ENCODE measurements at regions not wholly inside any gene's neighbourhood (a gene's known extent, or its start where the extent isn't known, plus 50 kb on each side); places are given as distances from the start of the nearest gene placed in this dataset.

- DNase-seq, result no peak
These were observed 71.0 kb downstream of the AQP4 start for GRCh38 chr18:26794230-26795101.

DNA sequence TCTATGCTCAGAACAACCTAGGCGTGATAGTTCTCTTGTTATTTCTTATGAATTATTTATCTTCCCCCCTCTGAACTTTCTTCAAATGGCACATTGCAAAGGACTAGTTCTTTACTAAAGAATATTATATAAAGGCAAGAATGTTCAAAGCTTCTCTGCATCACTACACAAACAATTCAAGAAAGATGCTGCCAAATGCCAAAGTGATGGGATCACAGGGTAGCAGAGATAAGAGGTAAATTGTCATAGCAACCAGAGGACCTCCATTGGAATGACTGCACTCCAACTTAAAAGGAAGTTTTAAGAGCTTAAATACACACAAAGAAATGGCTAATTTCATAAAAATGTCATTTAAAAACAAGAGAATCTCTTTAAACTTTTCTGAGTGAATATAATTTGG, 72.8 kb downstream of the AQP4 start:
- no peak for DNase-seq

DNA sequence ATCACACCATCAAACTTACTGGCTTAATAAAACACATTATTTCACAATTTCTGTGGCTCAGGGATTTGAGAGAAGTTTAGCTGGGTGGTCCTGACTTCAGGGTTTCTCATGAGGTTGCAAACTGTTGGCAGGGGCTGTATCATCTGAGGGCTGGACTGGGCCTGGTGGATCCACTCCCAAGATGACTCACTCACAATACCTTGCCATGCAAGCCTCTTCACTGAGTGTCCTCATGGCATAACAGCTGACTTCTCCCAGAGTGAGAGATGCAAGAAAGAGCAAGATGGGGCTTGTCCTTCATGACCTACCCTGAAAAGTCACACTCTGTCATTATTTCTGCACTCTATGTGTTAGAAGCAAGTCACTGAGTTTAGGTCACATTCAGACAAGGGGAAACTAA, 73.8 kb downstream of the AQP4 start:
- DNase-seq, result no peak

DNA sequence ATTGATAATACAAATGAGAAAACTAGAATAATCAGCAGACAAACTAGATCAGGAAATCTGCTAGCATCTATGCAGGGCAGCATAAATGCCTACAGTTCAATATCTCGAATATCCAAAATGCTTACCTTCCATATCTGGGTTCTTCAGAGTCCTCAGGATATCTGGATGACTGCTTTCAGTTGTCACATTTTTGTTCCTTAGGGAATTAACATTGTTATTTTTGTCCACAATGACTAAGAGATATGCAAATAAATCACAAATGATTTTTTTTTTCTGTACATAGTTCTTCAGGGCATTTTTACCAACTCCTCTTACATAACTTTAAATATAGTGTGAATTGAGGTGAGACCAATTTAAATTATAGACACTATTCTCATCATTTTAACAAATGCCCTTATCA, 80.9 kb downstream of the AQP4 start:
- no peak for DNase-seq

- DNase-seq, result no peak
These were observed 82.3 kb downstream of the AQP4 start for GRCh38 chr18:26783170-26783569.

DNA sequence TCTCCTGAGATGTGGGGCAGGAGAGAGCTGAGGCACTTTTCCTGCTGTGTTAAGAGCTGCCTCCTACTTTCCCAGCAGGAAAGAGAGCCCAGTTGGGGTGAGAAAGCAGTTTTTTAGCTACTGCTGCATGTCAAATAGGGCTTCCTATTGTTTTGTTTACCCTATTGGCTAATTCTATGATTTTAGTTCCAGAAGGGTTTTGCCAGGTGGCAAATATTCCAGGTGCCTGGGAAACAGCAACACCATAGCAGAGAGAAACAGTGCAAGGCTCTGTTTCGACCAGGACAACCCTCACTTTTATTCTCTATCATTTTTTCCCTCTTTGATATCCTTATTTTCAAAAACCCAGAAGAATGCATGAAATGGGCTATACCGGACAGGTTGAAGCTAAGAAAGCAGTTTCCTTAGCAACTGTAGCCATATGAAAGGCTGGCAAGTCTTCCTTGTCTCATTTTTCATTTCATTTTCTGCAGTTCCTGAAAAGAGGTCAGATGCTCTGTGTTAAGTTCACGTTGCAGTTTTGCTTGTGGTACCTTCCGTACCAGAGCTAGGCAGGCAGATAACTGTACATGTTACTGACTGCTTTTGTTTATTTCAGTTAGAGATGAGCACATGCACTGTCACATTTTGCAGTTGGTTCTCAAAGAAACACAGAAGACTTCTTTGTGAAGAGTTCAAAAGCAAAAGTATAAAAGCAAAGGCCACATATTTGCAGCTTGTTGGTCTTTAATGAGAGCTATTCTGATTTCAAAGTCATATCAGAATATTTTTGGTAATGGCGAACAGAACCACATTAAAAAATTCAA, 84.8 kb downstream of the AQP4 start:
- DNase-seq, result no peak

GRCh38 chr18:26778054-26778393, 87.5 kb downstream of the AQP4 start:
- DNase-seq, result no peak

DNA sequence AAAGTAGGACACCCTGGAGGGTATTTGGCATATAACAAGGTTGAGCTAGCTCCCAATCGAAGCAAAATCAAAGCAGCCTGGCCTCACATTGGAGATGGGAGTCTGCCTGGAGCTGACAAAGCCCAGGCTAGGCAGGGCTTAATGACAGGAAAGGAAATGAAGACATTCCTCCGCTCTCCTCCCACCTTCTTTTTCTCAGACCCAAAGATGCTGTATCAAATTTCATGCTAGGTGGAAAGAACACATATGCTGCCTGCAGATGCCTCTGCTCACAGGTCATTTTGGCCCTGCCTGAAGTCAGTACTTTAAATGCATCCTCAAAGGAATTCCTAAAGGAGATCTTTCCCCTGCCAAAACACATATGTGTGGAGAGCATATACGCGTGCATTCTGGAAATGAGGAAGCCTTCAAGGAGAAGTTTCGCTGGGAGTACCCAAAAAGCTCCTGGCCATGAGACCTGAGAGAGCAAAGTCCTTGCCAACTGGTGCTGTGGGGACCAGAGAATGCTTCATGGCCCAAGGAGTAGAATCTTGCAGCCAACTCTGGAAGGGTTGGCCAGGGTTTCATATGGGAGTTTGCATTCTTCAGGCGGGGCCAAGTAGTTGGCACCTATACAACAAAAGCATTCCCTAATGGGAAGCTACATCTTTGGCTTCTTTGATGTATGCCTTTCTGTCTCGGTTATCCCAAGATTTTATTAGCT, 88.0 kb downstream of the AQP4 start:
- DNase-seq, result no peak

- DNase-seq, result no peak
These were observed 92.8 kb downstream of the AQP4 start for GRCh38 chr18:26772691-26773090.

GRCh38 chr18:26771524-26771923, 94.0 kb downstream of the AQP4 start:
- DNase-seq, result peak; percentile 8 to 15

DNA sequence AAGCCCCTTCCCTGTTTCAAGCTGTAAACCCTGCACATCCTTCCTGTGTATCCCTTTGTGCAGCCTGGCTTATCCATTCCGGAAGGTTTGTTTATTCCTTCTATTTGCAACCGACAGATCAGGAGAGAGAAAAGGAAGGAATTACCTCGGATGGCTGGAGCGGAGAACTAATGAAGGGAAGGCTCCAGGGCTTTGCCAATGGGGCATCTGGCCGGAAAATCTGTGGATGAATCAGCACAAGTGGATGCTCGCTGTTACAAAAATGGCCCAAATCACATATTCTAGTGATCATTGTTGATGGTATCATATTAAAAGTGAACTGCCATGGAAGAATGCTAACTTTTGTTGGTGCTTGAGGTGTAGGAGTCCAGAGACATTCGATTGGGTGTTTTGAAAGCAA, 97.1 kb downstream of the AQP4 start:
- no peak for DNase-seq

DNA sequence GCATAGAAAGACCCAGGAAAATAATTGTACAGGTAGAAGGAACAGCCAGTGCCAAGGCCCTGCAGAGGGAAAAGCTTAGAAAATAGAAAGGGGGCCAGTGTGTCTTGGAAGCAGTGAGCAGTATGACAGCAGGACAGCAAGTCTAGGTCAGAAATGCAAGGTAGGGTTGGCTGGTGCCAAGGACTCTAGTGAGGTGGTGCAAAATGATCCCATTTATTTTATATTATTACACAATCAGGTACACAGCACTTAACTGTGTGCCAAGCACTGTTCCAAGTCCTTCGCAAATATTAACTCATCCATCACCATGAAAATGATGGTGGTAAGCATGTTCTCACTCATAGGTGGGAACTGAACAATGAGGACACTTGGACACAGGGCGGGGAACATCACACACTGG, 100.0 kb downstream of the AQP4 start:
- no peak for DNase-seq

DNA sequence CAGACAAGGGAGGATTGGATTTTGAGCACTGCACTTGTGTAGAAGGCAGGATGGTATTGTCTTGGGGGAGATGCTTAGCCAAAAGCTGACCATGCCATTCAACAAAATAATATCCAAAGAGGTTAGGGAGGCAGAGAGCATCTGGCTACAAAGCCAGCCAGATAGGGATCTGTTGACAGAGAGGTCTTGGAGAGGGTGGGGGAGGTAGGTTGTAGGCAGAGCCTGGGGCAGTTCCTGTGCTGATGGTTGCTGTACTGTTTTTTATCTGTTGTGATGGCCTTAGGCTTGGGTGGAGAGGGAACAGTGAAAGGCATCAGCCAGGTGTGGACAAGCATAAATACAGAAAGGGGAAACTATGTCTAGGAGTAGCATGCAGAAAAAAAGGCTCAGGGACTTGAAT, 100.9 kb downstream of the AQP4 start:
- DNase-seq, result no peak

- DNase-seq, result no peak
These were observed 101.3 kb downstream of the AQP4 start for GRCh38 chr18:26764177-26764576.

GRCh38 chr18:26763446-26764110, 101.9 kb downstream of the AQP4 start:
- no peak for DNase-seq

GRCh38 chr18:26757263-26758019, 108.1 kb downstream of the AQP4 start:
- no peak for DNase-seq

DNA sequence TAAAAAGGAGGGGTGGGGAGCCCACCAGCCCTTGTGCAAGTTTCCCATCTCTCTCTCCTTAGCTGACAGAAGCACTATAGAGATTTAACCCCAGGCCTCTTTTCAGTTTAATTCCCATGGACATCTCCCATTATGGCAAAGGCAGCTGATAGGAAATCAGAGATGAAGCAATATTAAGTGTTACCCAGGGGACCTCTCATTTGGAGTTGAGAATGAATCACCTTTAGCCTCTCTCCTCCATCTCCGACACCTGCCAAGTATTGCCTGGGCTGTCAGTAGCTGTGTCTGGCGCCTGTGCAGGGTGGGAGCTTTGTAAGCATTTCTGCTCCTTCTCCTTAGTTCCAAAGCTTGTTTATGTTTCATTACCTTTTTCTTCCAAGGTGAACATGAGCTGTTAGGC, 109.0 kb downstream of the AQP4 start:
- no peak for DNase-seq

DNA sequence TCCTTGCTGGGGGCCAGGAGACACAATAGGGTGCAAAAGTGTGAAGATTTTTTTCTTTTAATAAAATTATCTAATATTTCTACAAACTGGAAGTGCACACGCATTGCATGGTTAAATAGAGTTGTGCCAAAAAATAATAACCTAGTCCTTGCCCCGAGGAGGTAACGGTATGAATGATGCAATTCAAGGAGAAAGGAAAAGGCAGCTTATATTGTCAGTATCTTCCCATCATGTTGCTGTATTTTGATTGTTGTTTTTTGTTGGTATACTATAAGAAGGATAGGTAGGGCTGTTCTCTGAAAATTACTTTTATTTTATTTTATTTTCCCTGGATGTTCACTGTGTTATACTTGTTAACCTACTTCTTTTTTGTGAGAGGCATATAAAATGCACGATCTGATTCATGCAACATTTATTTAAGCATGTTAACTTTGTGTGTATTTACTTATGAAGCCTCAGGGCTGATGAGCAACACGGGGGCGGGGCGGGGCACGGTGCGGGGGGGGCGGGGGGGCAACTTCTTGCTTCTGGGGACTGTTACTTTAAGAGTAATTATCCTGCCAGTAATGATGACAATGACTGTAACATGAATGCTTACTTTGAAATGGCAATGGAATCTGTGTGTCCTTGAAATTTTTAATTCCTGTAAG, 118.6 kb downstream of the AQP4 start:
- DNase-seq, result no peak

DNA sequence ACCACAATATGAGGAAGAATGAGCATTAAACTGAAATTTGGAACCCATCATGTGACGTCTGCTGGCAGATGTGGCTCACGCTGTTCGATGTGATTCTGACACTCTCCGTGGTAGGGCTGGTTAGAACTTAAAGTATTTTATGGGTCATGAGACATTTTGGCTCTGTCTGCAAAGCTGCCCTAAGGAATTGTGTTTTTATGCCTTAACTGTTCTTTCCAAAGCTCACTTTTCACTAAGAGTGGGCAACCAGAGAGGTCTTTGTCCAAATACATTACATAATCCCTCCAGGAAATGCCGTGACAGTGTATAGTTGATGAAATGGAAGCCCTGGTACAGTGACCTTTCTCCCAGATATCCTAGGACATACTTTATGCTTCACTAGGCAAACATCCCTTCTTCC, 119.1 kb downstream of the AQP4 start:
- DNase-seq, result no peak

- no peak for DNase-seq
These were observed 120.0 kb downstream of the AQP4 start for GRCh38 chr18:26745288-26746181.

GRCh38 chr18:26741758-26742157, 123.7 kb downstream of the AQP4 start:
- DNase-seq, result no peak

All from Kasumi-1 (cell line).